ENCODE measurements at regions not wholly inside any gene's neighbourhood (a gene's known extent, or its start where the extent isn't known, plus 50 kb on each side); places are given as distances from the start of the nearest gene placed in this dataset.

DNA sequence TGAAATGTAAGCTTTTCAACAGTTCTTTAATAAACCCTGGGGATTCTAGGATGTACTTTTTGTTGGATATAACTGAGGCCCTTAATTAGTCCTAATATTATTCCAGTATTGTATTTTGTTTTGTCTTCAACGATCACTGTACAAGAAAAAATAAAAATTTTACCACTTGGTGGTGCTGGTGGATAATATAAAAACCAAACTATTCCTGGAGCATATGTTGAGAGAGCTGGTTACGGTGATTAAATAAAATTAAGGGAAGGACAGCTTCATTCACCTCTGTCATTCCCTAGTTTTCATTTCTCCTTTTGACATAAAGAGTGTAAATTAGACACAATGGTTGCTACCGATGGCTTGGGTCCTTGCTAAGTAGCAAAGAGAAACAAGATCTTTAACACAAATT is 598.6 kb upstream of the PCDH20 start:
- peak in 1 of 3 donors; percentile 3 for DNase-seq
- ChIA-PET POLR2A (interaction anchor here (0.6 kb wide), 1 partner anchor 9 kb away, joined by 3 read pairs; no protein-coding TSS in a partner anchor), CTCF (no interaction called here)
- no peak overlapping the region for H3K27ac ChIP-seq (ENCODE audit: insufficient read depth in 1 of 2, low read depth in 1 of 2, low read length in 2 of 2, poor library complexity in 1 of 2, severe bottlenecking in 2 of 2)
- H3K9me3 ChIP-seq (ENCODE audit: control extremely low read depth in 1 of 5, control insufficient read depth in 4 of 5, insufficient read depth in 2 of 5, low read depth in 1 of 5, low read length in 4 of 5) = no peaks in the 10 kb centered on the region
- H3K27me3 ChIP-seq (replicated peaks in 2 of 5; ENCODE audit: control insufficient read depth in 4 of 5, insufficient read depth in 5 of 5, low read length in 4 of 5) = no peaks in the 10 kb centered on the region
- 86% methylated on average over 1 of the region's 3 CpGs for WGBS (ENCODE audit: insufficient coverage)
- no peaks in the 10 kb centered on the region for H3K36me3 ChIP-seq (ENCODE audit: control insufficient read depth in 4 of 4, insufficient read depth in 4 of 4, low read length in 3 of 4)
- H3K4me1 ChIP-seq (ENCODE audit: control extremely low read depth in 1 of 4, control insufficient read depth in 4 of 4, insufficient read depth in 4 of 4, low read length in 3 of 4) = no peaks in the 10 kb centered on the region
- H3K4me3 ChIP-seq (ENCODE audit: control insufficient read depth in 1 of 7, extremely low read depth in 1 of 7, insufficient read depth in 4 of 7, low read depth in 2 of 7, low read length in 6 of 7) = no peak overlapping the region

DNA sequence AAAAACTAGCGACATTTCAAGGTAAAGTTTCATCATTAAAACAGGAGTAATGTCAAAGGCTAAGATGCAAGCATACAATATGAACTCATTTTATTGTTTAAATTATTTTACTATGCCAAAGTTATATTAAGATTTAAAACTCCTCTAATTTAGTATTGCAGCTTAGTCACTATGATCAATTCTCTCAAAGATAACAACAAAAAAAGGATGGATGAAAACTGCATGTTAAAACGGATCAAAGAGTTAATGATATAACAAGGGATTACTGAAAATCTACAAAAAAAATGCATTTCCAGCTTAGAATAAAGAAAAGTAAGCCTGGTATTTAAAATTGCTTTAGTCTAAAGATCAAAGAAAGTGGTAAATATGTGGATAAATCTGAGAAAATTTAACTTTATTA is 587.8 kb upstream of the PCDH20 start:
- WGBS (ENCODE audit: insufficient coverage) = no CpG with 5 or more reads among the region's 2 CpGs
- H3K4me1 ChIP-seq (ENCODE audit: control extremely low read depth in 1 of 4, control insufficient read depth in 4 of 4, insufficient read depth in 4 of 4, low read length in 3 of 4) = no peaks in the 10 kb centered on the region
- DNase-seq = no peak
- CTCF ChIA-PET = no interaction called here
- POLR2A ChIA-PET = no interaction called here
- H3K4me3 ChIP-seq (ENCODE audit: control insufficient read depth in 1 of 7, extremely low read depth in 1 of 7, insufficient read depth in 4 of 7, low read depth in 2 of 7, low read length in 6 of 7) = no peak overlapping the region
- no peaks in the 10 kb centered on the region for H3K36me3 ChIP-seq (ENCODE audit: control insufficient read depth in 4 of 4, insufficient read depth in 4 of 4, low read length in 3 of 4)
- no peaks in the 10 kb centered on the region for H3K9me3 ChIP-seq (ENCODE audit: control extremely low read depth in 1 of 5, control insufficient read depth in 4 of 5, insufficient read depth in 2 of 5, low read depth in 1 of 5, low read length in 4 of 5)
- no peak overlapping the region for H3K27ac ChIP-seq (ENCODE audit: insufficient read depth in 1 of 2, low read depth in 1 of 2, low read length in 2 of 2, poor library complexity in 1 of 2, severe bottlenecking in 2 of 2)
- no peaks in the 10 kb centered on the region for H3K27me3 ChIP-seq (replicated peaks in 2 of 5; ENCODE audit: control insufficient read depth in 4 of 5, insufficient read depth in 5 of 5, low read length in 4 of 5)

DNA sequence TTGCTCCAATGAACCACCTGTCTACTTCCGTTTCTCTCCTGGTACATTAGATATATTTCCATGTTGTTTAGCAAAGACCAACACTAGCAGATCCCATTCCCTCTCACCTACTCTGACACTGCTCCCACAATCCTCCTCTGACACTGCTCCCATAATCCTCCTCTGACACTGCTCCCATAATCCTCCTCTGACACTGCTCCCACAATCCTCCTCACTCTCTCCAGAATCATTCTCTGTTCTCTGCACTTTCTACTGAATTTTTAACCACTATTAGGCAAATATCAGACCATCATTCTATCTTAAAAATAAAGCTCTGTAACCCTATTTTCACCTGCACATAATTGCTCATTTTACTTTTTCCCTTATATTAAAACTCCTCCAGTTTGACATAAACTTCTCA is 578.5 kb upstream of the PCDH20 start:
- ChIA-PET POLR2A (no interaction called here), CTCF (no interaction called here)
- 100% methylated on average over 1 of the region's 1 CpG for WGBS (ENCODE audit: insufficient coverage)

DNA sequence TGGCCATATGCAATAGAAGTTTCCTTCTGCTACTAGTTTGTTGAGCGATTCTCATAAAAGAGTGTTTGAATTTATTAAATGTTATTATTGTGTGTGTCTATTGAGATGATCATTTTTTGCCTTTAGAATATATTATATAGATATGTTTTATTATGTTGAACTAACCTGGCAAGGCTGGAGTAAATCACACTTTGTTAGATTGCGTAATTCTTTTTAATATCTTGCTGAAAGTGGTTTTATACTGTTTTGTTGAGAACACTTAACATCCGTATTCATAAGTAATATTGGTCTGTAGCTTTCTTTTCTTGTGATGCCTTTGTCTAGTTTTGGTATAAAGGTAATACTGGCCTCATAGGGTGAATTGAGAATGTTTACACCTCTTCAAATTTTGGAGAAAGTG is 574.3 kb upstream of the PCDH20 start:
- Histone ChIP-seq H3K27ac (ENCODE audit: insufficient read depth in 1 of 2, low read depth in 1 of 2, low read length in 2 of 2, poor library complexity in 1 of 2, severe bottlenecking in 2 of 2) (no peak overlapping the region), H3K9me3 (ENCODE audit: control extremely low read depth in 1 of 5, control insufficient read depth in 4 of 5, insufficient read depth in 2 of 5, low read depth in 1 of 5, low read length in 4 of 5) (no peaks in the 10 kb centered on the region), H3K27me3 (replicated peaks in 2 of 5; ENCODE audit: control insufficient read depth in 4 of 5, insufficient read depth in 5 of 5, low read length in 4 of 5) (no peaks in the 10 kb centered on the region), H3K4me3 (ENCODE audit: control insufficient read depth in 1 of 7, extremely low read depth in 1 of 7, insufficient read depth in 4 of 7, low read depth in 2 of 7, low read length in 6 of 7) (no peak overlapping the region), H3K36me3 (ENCODE audit: control insufficient read depth in 4 of 4, insufficient read depth in 4 of 4, low read length in 3 of 4) (no peaks in the 10 kb centered on the region), H3K4me1 (ENCODE audit: control extremely low read depth in 1 of 4, control insufficient read depth in 4 of 4, insufficient read depth in 4 of 4, low read length in 3 of 4) (no peaks in the 10 kb centered on the region)
- 100% methylated on average over 2 of the region's 3 CpGs for WGBS (ENCODE audit: insufficient coverage)
- POLR2A ChIA-PET = no interaction called here
- DNase-seq = no peak
- CTCF ChIA-PET = no interaction called here

More for the DNA sequence above, 578.5 kb upstream of the PCDH20 start:
- no peaks in the 10 kb centered on the region for H3K4me1 ChIP-seq (ENCODE audit: control extremely low read depth in 1 of 4, control insufficient read depth in 4 of 4, insufficient read depth in 4 of 4, low read length in 3 of 4)
- H3K27ac ChIP-seq (ENCODE audit: insufficient read depth in 1 of 2, low read depth in 1 of 2, low read length in 2 of 2, poor library complexity in 1 of 2, severe bottlenecking in 2 of 2) = no peak overlapping the region
- H3K27me3 ChIP-seq (replicated peaks in 2 of 5; ENCODE audit: control insufficient read depth in 4 of 5, insufficient read depth in 5 of 5, low read length in 4 of 5) = no peaks in the 10 kb centered on the region
- H3K36me3 ChIP-seq (ENCODE audit: control insufficient read depth in 4 of 4, insufficient read depth in 4 of 4, low read length in 3 of 4) = no peaks in the 10 kb centered on the region
- H3K4me3 ChIP-seq (ENCODE audit: control insufficient read depth in 1 of 7, extremely low read depth in 1 of 7, insufficient read depth in 4 of 7, low read depth in 2 of 7, low read length in 6 of 7) = no peak overlapping the region
- no peak for DNase-seq
- no peaks in the 10 kb centered on the region for H3K9me3 ChIP-seq (ENCODE audit: control extremely low read depth in 1 of 5, control insufficient read depth in 4 of 5, insufficient read depth in 2 of 5, low read depth in 1 of 5, low read length in 4 of 5)

DNA sequence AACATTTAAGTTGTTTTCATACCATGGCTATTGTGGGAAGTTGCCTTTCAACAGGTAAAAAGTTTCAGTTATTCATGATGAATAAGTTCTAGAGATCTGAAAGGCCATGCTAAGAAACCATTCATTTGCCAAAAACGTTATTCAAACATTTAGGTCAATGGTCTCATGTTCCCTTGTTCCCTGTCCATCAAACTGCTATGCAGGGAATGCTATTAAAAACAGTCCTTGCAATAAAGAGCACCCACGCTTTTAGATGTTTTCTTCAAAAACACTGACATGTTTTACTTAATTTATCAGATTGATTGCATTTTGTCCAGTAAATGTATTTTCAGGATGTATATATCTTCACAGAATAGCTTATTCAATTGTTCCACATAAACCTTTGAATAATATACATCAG is 573.2 kb upstream of the PCDH20 start:
- ChIA-PET CTCF (no interaction called here), POLR2A (no interaction called here)
- Histone ChIP-seq H3K9me3 (ENCODE audit: control extremely low read depth in 1 of 5, control insufficient read depth in 4 of 5, insufficient read depth in 2 of 5, low read depth in 1 of 5, low read length in 4 of 5) (no peaks in the 10 kb centered on the region), H3K4me3 (ENCODE audit: control insufficient read depth in 1 of 7, extremely low read depth in 1 of 7, insufficient read depth in 4 of 7, low read depth in 2 of 7, low read length in 6 of 7) (no peak overlapping the region), H3K27me3 (replicated peaks in 2 of 5; ENCODE audit: control insufficient read depth in 4 of 5, insufficient read depth in 5 of 5, low read length in 4 of 5) (no peaks in the 10 kb centered on the region), H3K36me3 (ENCODE audit: control insufficient read depth in 4 of 4, insufficient read depth in 4 of 4, low read length in 3 of 4) (no peaks in the 10 kb centered on the region), H3K27ac (ENCODE audit: insufficient read depth in 1 of 2, low read depth in 1 of 2, low read length in 2 of 2, poor library complexity in 1 of 2, severe bottlenecking in 2 of 2) (no peak overlapping the region), H3K4me1 (ENCODE audit: control extremely low read depth in 1 of 4, control insufficient read depth in 4 of 4, insufficient read depth in 4 of 4, low read length in 3 of 4) (no peaks in the 10 kb centered on the region)
- WGBS (ENCODE audit: insufficient coverage) = 14% methylated on average over 1 of the region's 2 CpGs
- no peak for DNase-seq

DNA sequence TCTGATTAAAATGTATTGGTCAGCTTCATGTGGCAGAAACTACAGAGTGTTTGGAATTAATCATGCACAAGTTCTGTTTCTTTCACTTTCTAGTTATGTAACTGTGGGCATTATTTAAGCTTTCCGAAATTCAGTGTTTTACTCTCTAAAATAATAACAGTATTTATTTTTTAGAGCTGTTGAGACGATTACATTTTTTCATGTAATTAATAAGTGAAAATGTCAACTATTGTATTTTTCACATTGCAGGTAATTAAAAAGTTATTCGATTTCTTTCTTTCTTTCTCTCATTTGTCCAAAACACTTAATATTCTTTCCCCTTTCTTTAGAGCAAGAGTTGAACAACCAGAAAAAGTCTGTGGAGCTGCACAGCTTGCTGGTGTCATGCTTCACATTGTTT is 559.4 kb upstream of the PCDH20 start:
- H3K9me3 ChIP-seq (ENCODE audit: control extremely low read depth in 1 of 5, control insufficient read depth in 4 of 5, insufficient read depth in 2 of 5, low read depth in 1 of 5, low read length in 4 of 5) = no peaks in the 10 kb centered on the region
- H3K27me3 ChIP-seq (replicated peaks in 2 of 5; ENCODE audit: control insufficient read depth in 4 of 5, insufficient read depth in 5 of 5, low read length in 4 of 5) = no peaks in the 10 kb centered on the region
- ChIA-PET CTCF (no interaction called here), POLR2A (no interaction called here)
- no peak overlapping the region for H3K4me3 ChIP-seq (ENCODE audit: control insufficient read depth in 1 of 7, extremely low read depth in 1 of 7, insufficient read depth in 4 of 7, low read depth in 2 of 7, low read length in 6 of 7)
- DNase-seq = no peak
- no peaks in the 10 kb centered on the region for H3K4me1 ChIP-seq (ENCODE audit: control extremely low read depth in 1 of 4, control insufficient read depth in 4 of 4, insufficient read depth in 4 of 4, low read length in 3 of 4)
- WGBS (ENCODE audit: insufficient coverage) = no CpG with 5 or more reads among the region's 3 CpGs
- H3K36me3 ChIP-seq (ENCODE audit: control insufficient read depth in 4 of 4, insufficient read depth in 4 of 4, low read length in 3 of 4) = no peaks in the 10 kb centered on the region
- no peak overlapping the region for H3K27ac ChIP-seq (ENCODE audit: insufficient read depth in 1 of 2, low read depth in 1 of 2, low read length in 2 of 2, poor library complexity in 1 of 2, severe bottlenecking in 2 of 2)

DNA sequence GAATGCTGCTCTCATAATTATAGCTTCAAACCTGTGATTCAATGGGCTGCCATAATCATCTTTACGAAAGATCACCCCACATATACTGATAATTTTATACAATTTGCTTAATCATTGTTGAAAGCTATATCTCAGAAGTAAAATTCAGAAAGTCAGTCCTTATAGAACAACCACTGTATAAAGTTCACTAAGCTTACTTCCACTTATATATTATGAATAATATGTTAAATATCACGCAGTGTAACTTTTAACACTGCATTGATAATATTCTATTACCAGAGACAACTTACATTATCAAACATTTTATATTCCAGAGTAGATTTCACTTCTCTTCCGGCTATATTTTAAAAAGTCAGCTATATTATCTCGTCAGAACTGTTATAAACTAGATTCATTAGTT is 550.1 kb upstream of the PCDH20 start:
- no peak for DNase-seq

DNA sequence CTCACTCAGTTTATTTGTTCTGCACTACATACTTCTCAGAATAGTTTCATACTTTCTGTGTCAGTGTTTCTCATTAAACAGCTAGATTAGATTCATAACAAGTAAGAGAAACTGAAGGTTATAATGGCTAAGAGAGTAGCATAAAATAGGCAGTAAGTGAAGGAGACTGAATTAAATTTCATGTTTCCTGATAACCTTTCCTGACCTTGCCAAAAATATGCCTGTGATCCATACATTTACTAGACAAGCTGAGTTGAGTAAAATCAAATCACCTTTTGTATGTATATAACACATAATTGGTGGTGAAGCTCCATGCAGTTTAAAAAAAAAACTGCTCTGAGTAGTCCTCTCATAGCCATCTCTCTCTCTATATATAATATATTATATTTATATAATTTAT is 545.3 kb upstream of the PCDH20 start:
- no peaks in the 10 kb centered on the region for H3K9me3 ChIP-seq (ENCODE audit: control extremely low read depth in 1 of 5, control insufficient read depth in 4 of 5, insufficient read depth in 2 of 5, low read depth in 1 of 5, low read length in 4 of 5)
- POLR2A ChIA-PET = no interaction called here
- H3K27ac ChIP-seq (ENCODE audit: insufficient read depth in 1 of 2, low read depth in 1 of 2, low read length in 2 of 2, poor library complexity in 1 of 2, severe bottlenecking in 2 of 2) = no peak overlapping the region
- H3K4me3 ChIP-seq (ENCODE audit: control insufficient read depth in 1 of 7, extremely low read depth in 1 of 7, insufficient read depth in 4 of 7, low read depth in 2 of 7, low read length in 6 of 7) = no peak overlapping the region
- no peaks in the 10 kb centered on the region for H3K4me1 ChIP-seq (ENCODE audit: control extremely low read depth in 1 of 4, control insufficient read depth in 4 of 4, insufficient read depth in 4 of 4, low read length in 3 of 4)
- DNase-seq = no peak
- CTCF ChIA-PET = no interaction called here
- no peaks in the 10 kb centered on the region for H3K36me3 ChIP-seq (ENCODE audit: control insufficient read depth in 4 of 4, insufficient read depth in 4 of 4, low read length in 3 of 4)
- peaks cover 0 to 2% (median 0%) of the 10 kb centered on the region in 5 experiments for H3K27me3 ChIP-seq (replicated peaks in 2 of 5; ENCODE audit: control insufficient read depth in 4 of 5, insufficient read depth in 5 of 5, low read length in 4 of 5)

More for the DNA sequence above, 550.1 kb upstream of the PCDH20 start:
- Histone ChIP-seq H3K9me3 (ENCODE audit: control extremely low read depth in 1 of 5, control insufficient read depth in 4 of 5, insufficient read depth in 2 of 5, low read depth in 1 of 5, low read length in 4 of 5) (no peaks in the 10 kb centered on the region), H3K4me3 (ENCODE audit: control insufficient read depth in 1 of 7, extremely low read depth in 1 of 7, insufficient read depth in 4 of 7, low read depth in 2 of 7, low read length in 6 of 7) (no peak overlapping the region), H3K27ac (ENCODE audit: insufficient read depth in 1 of 2, low read depth in 1 of 2, low read length in 2 of 2, poor library complexity in 1 of 2, severe bottlenecking in 2 of 2) (no peak overlapping the region), H3K36me3 (ENCODE audit: control insufficient read depth in 4 of 4, insufficient read depth in 4 of 4, low read length in 3 of 4) (no peaks in the 10 kb centered on the region), H3K27me3 (replicated peaks in 2 of 5; ENCODE audit: control insufficient read depth in 4 of 5, insufficient read depth in 5 of 5, low read length in 4 of 5) (no peaks in the 10 kb centered on the region), H3K4me1 (ENCODE audit: control extremely low read depth in 1 of 4, control insufficient read depth in 4 of 4, insufficient read depth in 4 of 4, low read length in 3 of 4) (no peaks in the 10 kb centered on the region)
- CTCF ChIA-PET = no interaction called here
- POLR2A ChIA-PET = no interaction called here
- no CpG with 5 or more reads among the region's 4 CpGs for WGBS (ENCODE audit: insufficient coverage)
